GM19372 (cell line): ENCODE measurements at regions not wholly inside any gene's neighbourhood (a gene's known extent, or its start where the extent isn't known, plus 50 kb on each side); places are given as distances from the start of the nearest gene placed in this dataset.
"Not testable (repeated sequence)": the region's sequence is repeated elsewhere in the genome, so short reads cannot be mapped to it uniquely, and the experiment has no call there.

Source experiments
- ATAC-seq: cut with Tn5 transposase; IDR thresholded peaks from one replicate; pipeline ENCODE4 v1.9.1; 2021; ENCODE audit warnings: mild to moderate bottlenecking, low read depth, moderate library complexity; ENCODE audit not compliant: unreplicated experiment

- no peak for ATAC-seq
Observed at GRCh38 chr3:118533676-118534075, 501.0 kb downstream of the IGSF11 start.

DNA sequence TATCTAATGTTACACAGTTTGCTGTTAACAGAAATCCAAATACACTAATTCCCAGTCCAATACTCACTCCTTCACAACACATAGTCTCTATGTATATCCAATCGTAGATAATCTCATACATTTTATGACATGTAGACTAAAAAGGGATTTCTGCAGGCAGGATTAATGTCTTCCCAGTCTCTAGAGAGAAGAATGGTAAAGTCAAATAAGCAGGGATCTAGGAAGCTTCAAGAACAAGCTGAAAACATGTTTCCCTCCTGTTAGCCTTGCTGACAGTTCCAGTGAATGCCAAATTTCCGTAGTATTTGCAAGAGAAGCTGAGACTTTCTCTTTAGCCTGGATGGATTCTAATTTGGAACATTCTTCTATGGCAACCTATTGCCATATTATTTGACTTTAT is 500.1 kb downstream of the IGSF11 start:
- ATAC-seq = no peak

GRCh38 chr3:118536764-118537163 is 497.9 kb downstream of the IGSF11 start:
- no peak for ATAC-seq

GRCh38 chr3:118537454-118537853 is 497.2 kb downstream of the IGSF11 start:
- ATAC-seq = no peak

DNA sequence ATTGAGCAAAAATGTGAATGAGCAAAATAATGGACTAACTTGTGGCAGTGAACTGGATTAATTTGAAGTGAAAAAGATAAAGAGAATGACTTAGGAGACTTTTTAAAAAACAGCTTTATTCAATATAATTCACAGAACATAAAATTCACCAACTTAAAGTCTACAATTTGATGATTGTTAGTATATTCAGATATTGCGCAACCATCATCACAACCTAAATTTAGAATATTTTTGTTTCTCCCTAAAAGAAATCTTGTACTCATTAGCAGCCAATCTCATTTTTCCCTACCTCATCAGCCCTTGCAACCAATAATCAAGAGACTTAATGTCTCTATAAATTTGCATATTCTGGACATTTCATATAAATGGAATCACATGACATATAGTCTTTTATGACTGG is 496.5 kb downstream of the IGSF11 start:
- no peak for ATAC-seq

- ATAC-seq = not testable (repeated sequence)
Observed at GRCh38 chr3:118539820-118540447, 494.7 kb downstream of the IGSF11 start.

DNA sequence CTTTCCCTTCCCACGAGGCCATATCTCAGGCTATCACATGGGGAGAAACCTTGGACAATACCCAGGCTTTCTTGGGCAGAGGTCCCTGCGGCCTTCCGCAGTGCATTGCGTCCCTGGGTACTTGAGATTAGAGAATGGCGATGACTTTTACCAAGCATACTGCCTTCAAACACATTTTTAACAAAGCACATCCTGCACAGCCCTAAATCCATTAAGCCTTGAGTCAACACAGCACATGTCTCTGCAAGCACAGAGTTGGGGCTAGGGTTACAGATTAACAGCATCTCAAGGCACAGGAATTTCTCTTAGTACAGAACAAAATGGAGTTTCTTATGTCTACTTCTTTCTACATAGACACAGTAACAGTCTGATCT is 494.2 kb downstream of the IGSF11 start:
- ATAC-seq = not testable (repeated sequence)

GRCh38 chr3:118540826-118541225 is 493.8 kb downstream of the IGSF11 start:
- ATAC-seq = no peak

GRCh38 chr3:118541796-118542195 is 492.9 kb downstream of the IGSF11 start:
- no peak for ATAC-seq

- ATAC-seq = no peak
Observed at GRCh38 chr3:118543832-118544231, 490.8 kb downstream of the IGSF11 start.

DNA sequence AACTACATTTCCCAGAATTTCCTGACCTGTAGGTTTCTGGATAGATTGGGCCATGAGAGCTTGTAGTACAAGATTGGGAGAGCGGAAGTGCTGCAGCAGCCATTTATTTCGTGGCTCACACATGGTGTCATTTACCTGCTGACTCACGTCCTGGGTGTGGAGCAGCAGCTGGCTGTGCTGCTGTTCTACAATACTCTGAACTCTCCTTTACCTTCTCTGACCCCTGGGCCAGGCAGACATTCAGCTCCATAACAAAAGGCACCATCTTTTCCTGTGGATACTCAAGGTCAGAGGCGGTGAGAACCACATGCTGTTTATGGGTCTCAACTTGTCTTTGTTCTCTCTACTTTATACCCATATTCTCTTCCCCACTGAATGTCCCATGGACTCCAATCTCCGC is 490.2 kb downstream of the IGSF11 start:
- no peak for ATAC-seq

GRCh38 chr3:118548434-118548833 is 486.2 kb downstream of the IGSF11 start:
- ATAC-seq = no peak

DNA sequence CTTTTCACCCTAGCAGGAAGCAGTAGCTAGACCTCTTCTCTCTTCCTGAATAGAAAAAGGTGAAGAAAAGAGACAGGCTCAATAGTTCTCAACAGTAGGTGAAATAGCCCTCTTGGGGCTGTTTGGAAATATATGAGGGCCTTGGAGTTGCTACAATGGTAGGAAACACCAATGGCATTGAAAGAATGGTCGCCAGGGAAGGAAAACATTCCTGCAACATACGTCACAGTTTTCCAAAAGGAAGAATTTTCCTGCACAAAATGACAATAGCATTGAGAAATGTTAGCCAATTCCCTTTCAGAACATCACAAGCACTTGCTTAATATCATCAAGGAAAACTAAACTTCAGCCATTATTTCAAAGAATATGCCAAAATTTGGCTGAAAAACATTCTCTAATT is 484.5 kb downstream of the IGSF11 start:
- no peak for ATAC-seq

DNA sequence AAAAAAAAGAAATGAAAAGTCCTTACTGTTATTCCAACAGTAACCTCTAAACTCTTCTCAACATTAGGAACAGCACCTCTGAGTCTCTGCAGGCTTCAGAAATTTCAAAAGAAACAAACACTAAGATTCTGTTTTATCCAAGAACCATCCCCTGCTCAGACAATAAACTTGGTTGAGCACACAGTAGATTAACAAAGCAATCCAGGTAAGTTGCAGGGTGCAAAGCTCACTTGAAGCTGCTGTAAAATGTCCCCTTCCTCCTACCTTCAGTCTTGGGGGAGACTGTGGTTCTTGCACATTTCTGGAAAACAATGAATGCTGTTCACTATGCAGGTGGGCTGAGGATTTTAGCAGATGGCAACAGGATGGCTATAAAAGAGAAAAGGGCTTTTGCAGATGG is 484.1 kb downstream of the IGSF11 start:
- ATAC-seq = no peak

GRCh38 chr3:118554148-118554838 is 480.4 kb downstream of the IGSF11 start:
- ATAC-seq = no peak

DNA sequence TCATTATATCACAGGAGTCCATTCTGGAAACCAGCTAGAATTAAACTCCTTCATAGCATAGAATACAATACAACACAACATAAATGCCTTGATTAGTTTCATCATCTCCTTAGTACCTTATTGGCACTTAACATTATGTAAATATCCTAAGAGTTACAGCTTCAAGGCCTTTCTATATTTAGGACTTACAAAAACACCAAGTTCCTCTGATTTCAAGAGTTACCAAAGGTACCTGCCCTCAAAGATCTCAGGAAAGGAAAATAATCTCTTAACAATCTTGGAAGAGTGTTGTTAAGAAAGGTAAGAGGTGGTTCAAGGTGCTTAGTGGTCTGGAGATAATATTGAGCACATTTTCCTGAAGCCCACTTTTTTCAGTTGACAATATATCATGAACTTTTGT is 477.7 kb downstream of the IGSF11 start:
- ATAC-seq = no peak

DNA sequence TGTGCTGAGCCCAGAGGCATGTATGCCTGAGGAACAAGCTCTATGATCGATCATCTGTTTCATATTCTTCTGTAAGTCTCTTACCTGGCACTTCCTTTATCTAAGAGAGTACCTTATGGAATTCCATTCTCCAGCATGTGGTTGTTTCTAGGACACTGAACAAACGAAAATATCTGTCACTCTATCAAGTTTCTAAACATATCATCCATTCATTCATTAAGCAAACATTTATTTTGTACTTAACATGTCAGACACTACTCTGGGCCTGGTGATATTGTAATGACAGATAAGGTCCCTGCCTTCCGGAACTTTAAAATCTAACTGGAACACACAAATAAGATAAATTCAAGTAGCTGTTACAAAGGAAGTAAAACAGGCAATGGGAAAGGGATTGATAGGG is 477.1 kb downstream of the IGSF11 start:
- ATAC-seq = no peak

DNA sequence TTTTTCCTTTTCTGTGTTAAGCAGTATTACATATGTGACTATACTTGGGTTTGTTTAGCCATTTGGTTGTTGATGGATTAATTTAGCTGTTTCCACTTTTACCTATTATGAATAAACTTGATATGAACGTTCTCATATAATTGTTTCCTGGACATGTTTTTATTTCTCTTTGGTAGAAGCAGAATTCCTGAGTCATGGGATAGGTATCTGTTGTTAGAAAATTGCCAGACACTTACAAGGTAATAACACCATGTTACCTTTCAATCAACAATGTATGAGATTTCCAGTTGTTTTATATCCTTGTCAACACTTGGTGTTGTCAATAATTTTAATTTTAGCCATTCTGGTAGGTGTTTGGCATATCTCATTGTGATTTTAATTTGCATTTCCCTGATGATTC is 475.4 kb downstream of the IGSF11 start:
- ATAC-seq = no peak

DNA sequence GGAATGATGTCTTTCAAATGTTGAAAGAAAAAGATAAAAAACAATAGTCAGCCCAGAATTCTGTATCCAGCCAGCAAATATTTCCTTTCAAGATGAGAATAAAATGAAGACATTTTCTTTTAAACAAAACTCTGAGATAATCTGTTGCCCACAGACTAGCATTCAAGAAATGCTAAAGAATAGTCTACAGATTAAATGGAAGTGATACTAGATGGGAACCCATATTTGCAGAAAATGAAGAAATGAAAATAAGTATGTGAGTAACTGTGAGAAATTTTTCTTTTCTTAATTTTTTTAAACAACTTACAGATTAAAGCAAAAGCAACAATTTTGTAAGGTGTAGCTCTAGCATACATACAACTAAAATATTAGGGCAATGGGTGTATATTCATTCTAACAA is 469.8 kb downstream of the IGSF11 start:
- no peak for ATAC-seq

DNA sequence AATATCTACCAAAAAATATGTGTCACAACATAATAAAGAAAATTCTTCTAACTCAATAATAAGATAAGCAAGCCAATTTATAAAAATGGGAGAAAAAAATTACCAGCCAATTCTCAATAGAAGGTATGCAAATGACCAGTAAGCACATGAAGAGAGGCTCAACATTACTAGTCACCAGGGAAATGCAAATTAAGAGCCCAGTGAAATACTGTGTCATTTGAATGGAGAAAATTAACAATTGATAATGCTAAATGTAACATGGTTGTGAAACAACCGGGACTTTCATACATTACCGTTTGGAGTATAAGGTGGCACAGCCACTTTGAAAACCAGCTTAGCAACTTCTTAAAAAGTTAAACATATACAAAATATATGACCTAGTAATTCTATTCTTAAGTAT is 460.7 kb downstream of the IGSF11 start:
- no peak for ATAC-seq

GRCh38 chr3:118577055-118577777 is 457.4 kb downstream of the IGSF11 start:
- ATAC-seq = no peak

DNA sequence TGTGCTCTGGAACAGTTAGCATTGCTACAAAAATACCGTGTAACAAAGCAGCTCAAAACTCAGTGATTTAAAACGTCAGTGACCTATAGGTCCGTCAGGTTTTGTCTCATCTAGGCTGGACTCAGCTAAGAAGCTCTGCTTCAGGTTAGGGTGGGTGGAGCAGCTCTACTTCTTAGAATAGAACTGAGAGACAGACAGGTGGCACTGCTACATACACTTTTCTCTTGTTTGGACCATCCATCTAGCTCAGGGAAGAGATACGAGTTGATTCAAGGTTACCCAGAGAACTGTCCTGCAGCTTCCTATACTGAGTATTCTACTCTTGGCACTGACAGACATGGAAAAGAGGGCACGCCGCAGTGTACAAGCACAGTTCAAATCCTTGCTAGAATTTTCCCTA is 456.1 kb downstream of the IGSF11 start:
- no peak for ATAC-seq
